ENCODE measurements at regions not wholly inside any gene's neighbourhood (a gene's known extent, or its start where the extent isn't known, plus 50 kb on each side); places are given as distances from the start of the nearest gene placed in this dataset.

DNA sequence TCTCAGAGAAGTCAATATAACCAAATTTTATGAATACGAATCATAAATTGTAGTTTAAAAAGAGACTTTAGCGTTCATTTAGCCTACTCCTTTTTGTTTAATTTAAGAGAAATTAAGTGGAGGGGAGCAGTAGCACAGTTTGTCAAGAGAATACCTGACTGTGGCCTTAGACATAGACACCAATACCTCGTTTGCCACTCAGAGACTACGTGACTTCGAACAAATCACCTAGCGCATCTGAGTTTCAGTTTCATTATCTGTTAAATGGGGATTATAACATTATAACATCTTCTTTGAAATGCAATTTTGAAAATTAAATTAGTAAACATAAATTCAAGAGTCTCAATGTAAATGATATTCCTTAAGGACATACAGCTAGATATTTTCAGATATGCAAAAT lies 581.5 kb upstream of the VRK2 start:
- no peak for TF ChIP-seq POLR2AphosphoS5 (IDR thresholded peaks at IDR 0.05; ENCODE audit: borderline replicate concordance, low read depth, low read length)
- no peak for TF ChIP-seq EZH2 (IDR thresholded peaks at IDR 0.05)
